Astrocyte (in vitro differentiated cells and primary cell): ENCODE measurements at regions not wholly inside any gene's neighbourhood (a gene's known extent, or its start where the extent isn't known, plus 50 kb on each side); places are given as distances from the start of the nearest gene placed in this dataset.

ENCODE experiments used
- DNase-seq: peaks from one replicate; pipeline ENCODE4 v3.0.0-alpha.2; 2010; ENCODE audit warnings: low read depth
- FAIRE-seq: peaks from 2 replicates; lab custom pipeline; 2011; peaks lifted over from hg19 to GRCh38; lab: Jason Lieb, UNC
- H2AFZ ChIP-seq: 2 replicates; pipeline ENCODE4 v1.6.0; 2012; ENCODE audit warnings: low read depth, low read length, inconsistent platforms
- H3K27ac ChIP-seq: 2 replicates; pipeline ENCODE4 v1.5.1; 2011; ENCODE audit warnings: low read depth, low read length, inconsistent platforms
- H3K27me3 ChIP-seq: 2 replicates; pipeline ENCODE4 v1.6.0; 2011; ENCODE audit warnings: low read length, inconsistent platforms; ENCODE audit not compliant: insufficient read depth
- H3K36me3 ChIP-seq: 2 replicates; pipeline ENCODE4 v1.5.1; 2011; ENCODE audit warnings: low read length, inconsistent platforms; ENCODE audit not compliant: insufficient read depth
- H3K4me1 ChIP-seq: 2 replicates; pipeline ENCODE4 v1.5.1; 2011; ENCODE audit warnings: low read length, inconsistent platforms; ENCODE audit not compliant: insufficient read depth
- H3K4me2 ChIP-seq: 2 replicates; pipeline ENCODE4 v1.6.0; 2012; ENCODE audit warnings: low read length, inconsistent platforms
- H3K4me3 ChIP-seq: 2 replicates; pipeline ENCODE4 v1.5.1; 2011; ENCODE audit warnings: low read depth, mild to moderate bottlenecking, low read length, inconsistent platforms; ENCODE audit not compliant: insufficient read depth
- H3K79me2 ChIP-seq: 2 replicates; pipeline ENCODE4 v1.6.0; 2012; ENCODE audit warnings: mild to moderate bottlenecking, low read length, inconsistent platforms; ENCODE audit not compliant: insufficient read depth
- H3K9ac ChIP-seq: 2 replicates; pipeline ENCODE4 v1.6.0; 2012; ENCODE audit warnings: mild to moderate bottlenecking, low read length, inconsistent platforms
- H3K9me3 ChIP-seq: 2 replicates; pipeline ENCODE4 v1.5.1; 2012; ENCODE audit warnings: low read depth, mild to moderate bottlenecking, low read length, inconsistent platforms; ENCODE audit not compliant: insufficient read depth
- H4K20me1 ChIP-seq: 2 replicates; pipeline ENCODE4 v1.6.0; 2012; ENCODE audit warnings: low read length, inconsistent platforms; ENCODE audit not compliant: insufficient read depth
- H3K27ac Mint-ChIP-seq: one replicate; pipeline ENCODE4 v1.8.0; 2021; ENCODE audit warnings: mild to moderate bottlenecking, mixed read lengths; ENCODE audit not compliant: unreplicated experiment
- H3K27me3 Mint-ChIP-seq: one replicate; pipeline ENCODE4 v1.8.0; 2021; ENCODE audit warnings: low read depth, mixed read lengths; ENCODE audit not compliant: unreplicated experiment
- H3K36me3 Mint-ChIP-seq: one replicate; pipeline ENCODE4 v1.8.0; 2021; ENCODE audit warnings: low read depth, mixed read lengths; ENCODE audit not compliant: unreplicated experiment
- H3K4me1 Mint-ChIP-seq: one replicate; pipeline ENCODE4 v1.8.0; 2021; ENCODE audit warnings: low read depth, mixed read lengths; ENCODE audit not compliant: unreplicated experiment
- H3K4me3 Mint-ChIP-seq: one replicate; pipeline ENCODE4 v1.8.0; 2021; ENCODE audit warnings: mild to moderate bottlenecking, moderate library complexity, mixed read lengths; ENCODE audit not compliant: unreplicated experiment
- H3K9me3 Mint-ChIP-seq: one replicate; pipeline ENCODE4 v1.8.0; 2021; ENCODE audit warnings: mild to moderate bottlenecking, mixed read lengths; ENCODE audit not compliant: unreplicated experiment
- EZH2 ChIP-seq: IDR thresholded peaks from 2 replicates; pipeline ENCODE4 v1.6.1; 2012; ENCODE audit warnings: mild to moderate bottlenecking, low read length, inconsistent platforms; ENCODE audit not compliant: insufficient read depth
- TF ChIP-seq, protein P1 (sequence below): IDR thresholded peaks from 2 replicates; pipeline ENCODE4 v1.5.1; 2011; ENCODE audit warnings: low read depth, mild to moderate bottlenecking, inconsistent platforms, low read length, moderate library complexity; ENCODE audit not compliant: insufficient read depth

DNA sequence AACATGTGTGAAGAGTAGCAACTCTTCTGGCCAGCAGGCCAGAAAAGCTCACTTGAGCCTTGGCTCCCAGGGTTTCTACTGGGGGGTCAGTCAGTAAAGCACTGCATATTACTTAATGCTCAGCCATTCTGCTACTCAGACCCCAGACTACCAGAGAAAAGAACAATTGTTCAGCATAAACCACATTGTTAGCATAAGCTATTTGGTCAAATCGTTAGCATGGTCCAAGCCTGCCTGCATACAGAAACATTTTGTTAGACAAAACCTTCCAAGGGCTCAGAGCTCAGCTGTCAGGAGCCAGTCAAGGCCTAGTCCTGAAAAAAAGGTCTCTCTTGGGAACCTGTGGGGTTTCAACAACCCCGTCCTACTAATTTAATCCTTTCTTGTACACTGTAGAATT lies 449.3 kb downstream of the PRR16 start:
- Histone ChIP-seq H3K27me3 (no peaks in the 10 kb centered on the region), H3K36me3 (no peaks in the 10 kb centered on the region), H3K4me3 (no peak overlapping the region), H3K9me3 (no peaks in the 10 kb centered on the region), H3K79me2 (no peaks in the 10 kb centered on the region), H2AFZ (no peak overlapping the region), H4K20me1 (no peaks in the 10 kb centered on the region), H3K27ac (no peak overlapping the region), H3K4me2 (no peak overlapping the region), H3K9ac (no peak overlapping the region), H3K4me1 (no peaks in the 10 kb centered on the region)
- FAIRE-seq (no peak), DNase-seq (no peak)
- TF ChIP-seq EZH2, result no peak
- TF ChIP-seq, protein P1, sequence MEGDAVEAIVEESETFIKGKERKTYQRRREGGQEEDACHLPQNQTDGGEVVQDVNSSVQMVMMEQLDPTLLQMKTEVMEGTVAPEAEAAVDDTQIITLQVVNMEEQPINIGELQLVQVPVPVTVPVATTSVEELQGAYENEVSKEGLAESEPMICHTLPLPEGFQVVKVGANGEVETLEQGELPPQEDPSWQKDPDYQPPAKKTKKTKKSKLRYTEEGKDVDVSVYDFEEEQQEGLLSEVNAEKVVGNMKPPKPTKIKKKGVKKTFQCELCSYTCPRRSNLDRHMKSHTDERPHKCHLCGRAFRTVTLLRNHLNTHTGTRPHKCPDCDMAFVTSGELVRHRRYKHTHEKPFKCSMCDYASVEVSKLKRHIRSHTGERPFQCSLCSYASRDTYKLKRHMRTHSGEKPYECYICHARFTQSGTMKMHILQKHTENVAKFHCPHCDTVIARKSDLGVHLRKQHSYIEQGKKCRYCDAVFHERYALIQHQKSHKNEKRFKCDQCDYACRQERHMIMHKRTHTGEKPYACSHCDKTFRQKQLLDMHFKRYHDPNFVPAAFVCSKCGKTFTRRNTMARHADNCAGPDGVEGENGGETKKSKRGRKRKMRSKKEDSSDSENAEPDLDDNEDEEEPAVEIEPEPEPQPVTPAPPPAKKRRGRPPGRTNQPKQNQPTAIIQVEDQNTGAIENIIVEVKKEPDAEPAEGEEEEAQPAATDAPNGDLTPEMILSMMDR, result no peak
- Mint-ChIP-seq H3K4me1 (peaks cover 4% of the 10 kb centered on the region), H3K27me3 (no peaks in the 10 kb centered on the region), H3K27ac (no peak overlapping the region), H3K36me3 (no peaks in the 10 kb centered on the region), H3K9me3 (no peaks in the 10 kb centered on the region), H3K4me3 (no peak overlapping the region)

DNA sequence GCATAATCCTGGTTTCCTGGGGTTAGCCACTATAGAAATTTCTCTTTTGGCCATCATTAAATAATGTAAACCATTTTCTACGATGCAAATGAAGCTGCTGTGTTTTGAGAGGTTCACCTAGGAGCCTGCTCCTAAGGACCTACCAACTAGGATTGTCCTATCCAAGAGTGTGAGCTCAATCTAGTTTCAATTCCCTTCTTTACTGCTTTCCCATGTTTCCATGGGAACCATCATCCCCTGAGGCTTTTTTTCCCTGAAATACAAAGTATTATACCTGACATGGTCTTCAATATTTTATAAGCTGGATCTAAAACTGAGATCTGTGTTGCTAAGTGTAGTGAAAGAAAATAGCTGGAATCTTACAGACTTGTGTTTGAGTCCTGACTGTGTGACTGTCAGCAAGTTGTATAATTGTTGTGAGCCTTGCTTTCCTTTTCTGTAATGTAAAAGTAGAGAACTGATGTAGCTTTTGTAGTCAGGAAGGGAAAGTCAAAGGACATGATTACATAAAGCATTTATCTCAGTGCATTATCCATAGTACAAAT lies 453.2 kb downstream of the PRR16 start:
- Mint-ChIP-seq H3K9me3 (no peaks in the 10 kb centered on the region), H3K4me3 (no peak overlapping the region), H3K27me3 (no peaks in the 10 kb centered on the region), H3K4me1 (peaks cover 4% of the 10 kb centered on the region), H3K36me3 (no peaks in the 10 kb centered on the region), H3K27ac (no peak overlapping the region)
- Histone ChIP-seq H3K27me3 (no peaks in the 10 kb centered on the region), H3K27ac (no peak overlapping the region), H2AFZ (no peak overlapping the region), H3K4me1 (no peaks in the 10 kb centered on the region), H3K79me2 (no peaks in the 10 kb centered on the region), H3K9ac (no peak overlapping the region), H3K4me2 (no peak overlapping the region), H3K36me3 (no peaks in the 10 kb centered on the region), H4K20me1 (no peaks in the 10 kb centered on the region), H3K9me3 (no peaks in the 10 kb centered on the region), H3K4me3 (no peak overlapping the region)
- no peak for DNase-seq
- no peak for TF ChIP-seq EZH2
- TF ChIP-seq, protein P1, result no peak
- FAIRE-seq, result no peak

DNA sequence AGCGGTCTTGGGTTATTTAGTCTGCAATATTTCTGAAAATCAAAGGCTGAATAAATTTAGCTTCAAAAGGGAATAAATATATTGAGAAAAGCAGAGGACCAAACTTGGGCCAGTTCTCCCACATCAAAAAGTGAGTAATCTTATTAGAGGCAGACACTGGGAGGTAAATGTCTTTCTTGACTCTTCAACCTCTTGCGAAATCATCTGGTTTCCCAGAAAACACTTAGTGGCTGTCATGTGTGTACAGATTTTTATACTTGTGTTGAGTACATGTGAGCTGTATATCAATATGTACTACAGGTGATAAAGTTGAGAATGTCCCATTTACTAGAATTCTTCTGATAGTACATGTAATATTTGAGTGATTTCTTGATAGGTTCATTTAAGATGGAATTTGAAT lies 454.9 kb downstream of the PRR16 start:
- Histone ChIP-seq H3K36me3 (no peaks in the 10 kb centered on the region), H3K4me3 (no peak overlapping the region), H4K20me1 (no peaks in the 10 kb centered on the region), H3K9ac (no peak overlapping the region), H3K4me1 (no peaks in the 10 kb centered on the region), H3K27ac (no peak overlapping the region), H2AFZ (no peak overlapping the region), H3K9me3 (no peaks in the 10 kb centered on the region), H3K4me2 (no peak overlapping the region), H3K79me2 (no peaks in the 10 kb centered on the region), H3K27me3 (no peaks in the 10 kb centered on the region)
- Mint-ChIP-seq H3K4me1 (peaks cover 4% of the 10 kb centered on the region), H3K36me3 (no peaks in the 10 kb centered on the region), H3K4me3 (no peak overlapping the region), H3K27me3 (no peaks in the 10 kb centered on the region), H3K9me3 (no peaks in the 10 kb centered on the region), H3K27ac (no peak overlapping the region)
- TF ChIP-seq EZH2, result no peak
- TF ChIP-seq, protein P1, result no peak
- FAIRE-seq, result no peak
- no peak for DNase-seq
